ENCODE measurements at regions not wholly inside any gene's neighbourhood (a gene's known extent, or its start where the extent isn't known, plus 50 kb on each side); places are given as distances from the start of the nearest gene placed in this dataset.

DNA sequence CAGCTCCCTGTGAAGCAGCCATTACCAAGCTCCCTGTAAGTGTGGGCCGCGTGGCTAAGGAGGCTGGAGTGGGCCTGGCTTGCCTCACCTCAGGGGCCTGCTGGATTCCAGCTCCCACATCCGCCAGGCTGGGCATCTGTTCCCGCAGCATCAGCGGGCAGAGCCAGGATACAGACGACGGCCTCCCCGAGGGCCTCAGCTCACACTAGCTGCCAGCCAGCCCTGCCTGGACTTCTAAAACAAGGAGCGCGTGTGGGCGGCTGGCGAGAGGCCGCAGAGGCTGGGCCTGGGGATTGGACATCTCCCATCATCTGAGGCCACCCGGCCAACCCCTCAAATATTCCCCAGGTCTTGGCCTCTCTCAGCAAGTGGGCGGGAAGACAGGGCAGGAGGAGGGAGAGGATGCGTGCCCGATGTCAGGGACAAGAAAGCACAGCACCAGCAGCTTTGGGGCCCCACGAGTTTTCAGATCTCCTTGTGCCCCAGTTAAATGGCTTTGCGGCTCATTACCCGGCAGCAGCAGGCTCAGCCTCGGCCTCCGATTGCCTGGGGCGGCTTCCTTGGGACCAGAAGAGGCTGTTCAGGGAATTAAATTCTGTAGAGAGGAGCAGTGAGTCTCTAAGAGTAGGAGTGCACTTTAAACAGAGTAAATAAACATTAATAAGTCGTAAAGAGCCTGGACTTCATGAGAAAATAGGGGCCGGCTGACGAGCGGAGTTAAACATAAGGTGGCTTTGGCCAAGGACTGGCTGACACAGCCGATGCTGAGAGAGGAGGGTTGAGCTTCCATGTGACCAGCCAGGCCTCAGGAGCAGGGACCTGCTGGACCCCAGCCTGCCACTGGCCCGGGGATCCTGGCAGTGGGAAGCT is 208.9 kb upstream of the C1orf174 start:
- POLR2A ChIA-PET, result no interaction called here
- DNase-seq (ENCODE audit: extremely low spot score), result no peak
- CTCF ChIA-PET, result no interaction called here
- TF ChIP-seq NFRKB (IDR thresholded peaks at IDR 0.05) (no peak), HDGF (IDR thresholded peaks at IDR 0.05; ENCODE audit: borderline replicate concordance) (no peak), PKNOX1 (IDR thresholded peaks at IDR 0.05) (no peak), TARDBP (IDR thresholded peaks at IDR 0.05) (no peak), CTBP1 (IDR thresholded peaks at IDR 0.05; ENCODE audit: borderline replicate concordance) (no peak)

DNA sequence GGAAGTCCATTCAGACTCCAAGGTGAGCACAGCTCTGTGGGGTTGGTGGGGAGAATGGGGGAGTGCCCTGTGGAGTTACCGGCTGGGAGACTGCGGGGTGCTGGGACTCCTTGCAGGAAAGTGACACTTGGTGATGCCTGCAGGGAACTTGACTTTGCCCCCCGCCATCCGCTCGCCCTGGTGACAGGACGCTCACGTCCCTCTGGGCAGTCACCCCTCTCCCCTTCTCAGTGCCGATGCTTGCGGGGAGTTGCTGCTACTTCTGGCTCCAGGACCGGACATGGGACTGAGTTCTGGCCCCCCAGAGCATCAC is 209.5 kb upstream of the C1orf174 start:
- TF ChIP-seq HDGF (IDR thresholded peaks at IDR 0.05; ENCODE audit: borderline replicate concordance), result no peak
- DNase-seq (ENCODE audit: extremely low spot score), result no peak
- ChIA-PET CTCF (no interaction called here), POLR2A (no interaction called here)

- TF ChIP-seq BHLHE40 (IDR thresholded peaks at IDR 0.05; ENCODE audit: borderline replicate concordance) (no peak), CTBP1 (IDR thresholded peaks at IDR 0.05; ENCODE audit: borderline replicate concordance) (no peak), ZNF384 (IDR thresholded peaks at IDR 0.05) (no peak), FOXK2 (IDR thresholded peaks at IDR 0.05) (no peak), FOXA1 (IDR thresholded peaks at IDR 0.05) (no peak), PKNOX1 (IDR thresholded peaks at IDR 0.05) (no peak), ARNT (IDR thresholded peaks at IDR 0.05) (no peak), ELF4 (IDR thresholded peaks at IDR 0.05) (no peak), SP1 (IDR thresholded peaks at IDR 0.05) (no peak), LEF1 (IDR thresholded peaks at IDR 0.05; ENCODE audit: borderline replicate concordance) (no peak), HDGF (IDR thresholded peaks at IDR 0.05; ENCODE audit: borderline replicate concordance) (no peak), FOXM1 (IDR thresholded peaks at IDR 0.05; ENCODE audit: borderline replicate concordance) (no peak), L3MBTL2 (conservative IDR thresholded peaks at IDR 0.05) (no peak), TARDBP (IDR thresholded peaks at IDR 0.05) (no peak), SUZ12 (IDR thresholded peaks at IDR 0.05) (no peak), NFRKB (IDR thresholded peaks at IDR 0.05) (no peak)
- ChIA-PET POLR2A (no interaction called here), CTCF (no interaction called here)
- DNase-seq (ENCODE audit: extremely low spot score), result no peak
Observed at GRCh38 chr1:4110888-4111287, 210.8 kb upstream of the C1orf174 start.

GRCh38 chr1:4113897-4114296 is 213.8 kb upstream of the C1orf174 start:
- ChIA-PET POLR2A (no interaction called here), CTCF (no interaction called here)
- DNase-seq (ENCODE audit: extremely low spot score), result no peak
- TF ChIP-seq HDGF (IDR thresholded peaks at IDR 0.05; ENCODE audit: borderline replicate concordance) (no peak), L3MBTL2 (conservative IDR thresholded peaks at IDR 0.05) (no peak), FOXM1 (IDR thresholded peaks at IDR 0.05; ENCODE audit: borderline replicate concordance) (no peak), LEF1 (IDR thresholded peaks at IDR 0.05; ENCODE audit: borderline replicate concordance) (no peak), ARNT (IDR thresholded peaks at IDR 0.05) (no peak), TARDBP (IDR thresholded peaks at IDR 0.05) (no peak), PKNOX1 (IDR thresholded peaks at IDR 0.05) (no peak), SP1 (IDR thresholded peaks at IDR 0.05) (no peak), ZNF384 (IDR thresholded peaks at IDR 0.05) (no peak), NFRKB (IDR thresholded peaks at IDR 0.05) (no peak), CTBP1 (IDR thresholded peaks at IDR 0.05; ENCODE audit: borderline replicate concordance) (no peak), SUZ12 (IDR thresholded peaks at IDR 0.05) (no peak), BHLHE40 (IDR thresholded peaks at IDR 0.05; ENCODE audit: borderline replicate concordance) (no peak)

DNA sequence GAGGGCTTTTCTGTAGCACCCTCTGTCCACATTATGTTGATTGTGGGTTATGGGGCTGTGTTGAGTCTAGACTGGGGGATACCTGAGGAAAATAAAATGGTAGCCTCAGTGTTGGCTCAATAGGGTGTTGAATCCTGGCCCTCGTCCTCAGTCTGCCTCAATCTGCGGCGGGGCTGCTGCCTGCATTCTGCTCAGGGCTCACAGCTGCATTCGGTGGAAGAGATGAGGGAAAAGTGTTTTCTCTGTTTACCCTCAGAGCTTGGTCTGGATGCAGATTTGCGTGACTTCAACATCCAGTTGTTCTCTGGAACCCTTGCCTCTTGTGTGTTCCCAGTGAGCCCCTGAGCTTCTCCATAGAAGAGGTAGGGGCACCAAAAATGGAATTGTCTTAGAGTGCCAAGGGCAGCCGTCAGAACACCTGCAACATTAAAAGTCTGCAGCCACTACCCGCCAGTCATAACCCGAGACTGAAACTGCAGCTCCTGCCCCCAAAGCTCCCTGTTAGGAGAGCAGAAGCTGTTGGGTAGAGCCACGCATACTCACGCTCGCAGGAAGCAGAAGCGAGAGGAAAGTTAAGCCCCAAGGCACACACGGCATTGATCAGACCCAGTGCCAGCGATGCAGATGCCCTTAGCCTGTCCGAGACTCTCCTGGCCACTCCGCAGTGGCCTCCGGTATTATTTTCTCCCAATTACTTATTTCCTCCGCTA is 215.3 kb upstream of the C1orf174 start:
- no peak for DNase-seq (ENCODE audit: extremely low spot score)
- TF ChIP-seq HDGF (IDR thresholded peaks at IDR 0.05; ENCODE audit: borderline replicate concordance), result no peak
- TF ChIP-seq ARNT (IDR thresholded peaks at IDR 0.05), result no peak
- ChIA-PET POLR2A (no interaction called here), CTCF (no interaction called here)

GRCh38 chr1:4117196-4117595 is 217.1 kb upstream of the C1orf174 start:
- POLR2A ChIA-PET, result no interaction called here
- TF ChIP-seq ZNF384 (IDR thresholded peaks at IDR 0.05) (no peak), SUZ12 (IDR thresholded peaks at IDR 0.05) (no peak), L3MBTL2 (conservative IDR thresholded peaks at IDR 0.05) (no peak), TARDBP (IDR thresholded peaks at IDR 0.05) (no peak), BHLHE40 (IDR thresholded peaks at IDR 0.05; ENCODE audit: borderline replicate concordance) (no peak), FOXK2 (IDR thresholded peaks at IDR 0.05) (no peak), ARNT (IDR thresholded peaks at IDR 0.05) (no peak), HDGF (IDR thresholded peaks at IDR 0.05; ENCODE audit: borderline replicate concordance) (no peak), SP1 (IDR thresholded peaks at IDR 0.05) (no peak), NFRKB (IDR thresholded peaks at IDR 0.05) (no peak), CTBP1 (IDR thresholded peaks at IDR 0.05; ENCODE audit: borderline replicate concordance) (no peak), ELF4 (IDR thresholded peaks at IDR 0.05) (no peak), PKNOX1 (IDR thresholded peaks at IDR 0.05) (no peak), FOXM1 (IDR thresholded peaks at IDR 0.05; ENCODE audit: borderline replicate concordance) (no peak)
- no peak for DNase-seq (ENCODE audit: extremely low spot score)
- CTCF ChIA-PET, result no interaction called here
